GM21619 (cell line): ENCODE measurements at regions not wholly inside any gene's neighbourhood (a gene's known extent, or its start where the extent isn't known, plus 50 kb on each side); places are given as distances from the start of the nearest gene placed in this dataset.
"Not testable (repeated sequence)": the region's sequence is repeated elsewhere in the genome, so short reads cannot be mapped to it uniquely, and the experiment has no call there.

Source experiments
- ATAC-seq: cut with Tn5 transposase; IDR thresholded peaks from one replicate; pipeline ENCODE4 v1.9.1; 2021; ENCODE audit not compliant: unreplicated experiment

DNA sequence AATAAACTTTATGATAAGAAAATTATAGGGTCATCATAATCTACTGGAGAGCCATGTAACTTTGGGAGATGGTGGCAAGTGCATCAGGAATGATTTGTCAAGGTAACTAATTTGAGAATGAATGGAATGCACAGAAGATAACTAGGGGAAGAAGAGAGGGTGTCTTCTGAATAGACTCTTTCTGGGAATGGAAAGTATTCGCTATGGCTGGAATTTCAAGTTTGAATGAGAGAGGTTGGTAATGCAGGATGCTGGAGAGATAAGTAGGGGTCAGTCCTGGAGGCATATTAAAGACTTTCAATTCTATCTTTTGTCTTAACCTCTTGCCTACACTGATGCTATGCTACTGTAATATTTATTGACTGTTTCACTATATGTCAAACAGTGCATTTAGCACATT, 714.2 kb downstream of the CETN3 start:
- no peak for ATAC-seq

GRCh38 chr5:89694026-89694550, 715.5 kb downstream of the CETN3 start:
- no peak for ATAC-seq

DNA sequence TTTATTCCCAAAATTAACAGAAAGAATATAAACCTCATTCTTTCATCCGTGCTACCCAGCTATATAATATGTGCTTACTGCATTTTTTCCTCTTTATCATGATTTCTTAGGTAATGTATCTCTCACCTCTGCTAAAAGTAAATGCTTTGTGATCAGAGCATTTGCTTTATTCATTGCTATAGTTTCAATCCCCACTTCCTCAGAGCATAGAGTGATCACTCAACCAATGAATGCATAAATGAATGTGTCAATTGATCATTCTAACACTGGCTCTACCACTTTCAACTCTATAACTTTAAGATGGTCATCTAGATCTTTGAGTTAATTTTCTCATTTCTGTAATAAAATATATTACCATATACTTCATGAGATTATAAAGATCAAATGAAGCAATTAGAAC, 719.2 kb downstream of the CETN3 start:
- ATAC-seq = no peak

DNA sequence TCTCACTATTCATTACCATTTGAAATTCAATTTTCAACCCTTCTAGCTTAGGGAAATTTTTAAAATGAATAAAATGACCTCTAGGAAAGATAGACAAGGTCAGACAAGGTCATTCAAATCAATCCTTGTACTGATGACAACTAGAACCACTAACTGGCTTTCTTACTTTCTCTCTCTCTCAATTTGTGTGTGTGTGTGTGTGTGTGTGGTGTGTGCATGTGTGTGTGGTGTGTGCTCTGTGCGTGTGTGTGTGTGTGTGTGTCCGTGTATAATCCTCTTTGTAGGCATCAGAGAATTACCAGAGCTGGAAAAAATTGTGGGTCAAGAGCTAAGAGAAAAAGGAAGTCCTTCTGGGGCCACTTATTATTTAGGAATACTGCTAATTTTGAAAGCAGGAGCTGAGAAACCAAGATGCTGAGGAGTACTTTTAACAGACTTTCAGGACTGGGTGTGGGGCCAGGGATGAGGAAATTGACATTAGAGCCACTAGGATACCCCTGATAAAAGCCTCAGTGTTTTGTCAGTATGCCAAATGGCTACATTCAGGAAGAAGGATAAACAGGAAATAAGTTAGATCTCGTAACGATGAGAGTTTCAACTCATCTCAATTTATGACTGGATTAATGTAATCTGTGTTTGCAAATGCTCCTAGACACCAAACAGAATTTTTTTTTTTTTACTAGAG, 723.3 kb downstream of the CETN3 start:
- no peak for ATAC-seq

- no peak for ATAC-seq
Observed at GRCh38 chr5:89676634-89677033, 732.9 kb downstream of the CETN3 start.

GRCh38 chr5:89673019-89673418, 736.5 kb downstream of the CETN3 start:
- no peak for ATAC-seq

GRCh38 chr5:89668821-89669220, 740.7 kb downstream of the CETN3 start:
- ATAC-seq = no peak

DNA sequence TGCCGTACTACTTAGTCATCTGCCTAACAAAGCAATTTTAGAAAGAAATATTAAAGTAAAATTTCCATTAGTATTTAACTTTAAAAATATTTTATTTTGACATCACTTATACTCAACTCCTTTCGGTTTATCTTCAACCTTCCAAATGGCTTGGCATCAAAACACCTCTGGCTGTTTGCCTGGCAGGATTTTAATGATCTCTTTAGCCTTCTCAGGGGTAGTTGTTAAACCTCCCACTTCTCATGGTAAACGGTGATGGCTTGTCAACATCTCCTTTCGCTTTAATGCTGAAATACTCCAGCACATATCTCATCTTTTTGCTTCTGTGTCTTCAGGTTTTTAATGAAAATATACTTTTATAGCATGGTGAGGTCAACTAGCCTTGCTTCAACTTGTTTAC, 747.1 kb downstream of the CETN3 start:
- ATAC-seq = no peak

GRCh38 chr5:89638871-89639270, 755.9 kb upstream of the MEF2C start:
- ATAC-seq = no peak

GRCh38 chr5:89634176-89634575, 751.2 kb upstream of the MEF2C start:
- not testable (repeated sequence) for ATAC-seq

DNA sequence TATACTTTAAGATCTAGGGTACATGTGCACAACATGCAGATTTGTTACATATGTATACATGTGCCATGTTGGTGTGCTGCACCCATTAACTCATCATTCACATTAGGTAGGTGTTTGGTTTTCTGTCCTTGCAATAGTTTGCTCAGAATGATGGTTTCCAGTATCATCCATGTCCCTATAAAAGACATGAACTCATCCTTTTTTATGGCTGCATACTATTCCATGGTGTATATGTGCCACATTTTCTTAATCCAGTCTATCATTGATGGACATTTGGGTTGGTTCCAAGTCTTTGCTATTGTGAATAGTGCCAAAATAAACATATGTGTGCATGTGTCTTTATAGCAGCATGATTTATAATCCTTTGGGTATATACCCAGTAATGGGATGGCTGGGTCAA, 747.1 kb upstream of the MEF2C start:
- ATAC-seq = not testable (repeated sequence)

- ATAC-seq = no peak
Observed at GRCh38 chr5:89628876-89629635, 746.1 kb upstream of the MEF2C start.

DNA sequence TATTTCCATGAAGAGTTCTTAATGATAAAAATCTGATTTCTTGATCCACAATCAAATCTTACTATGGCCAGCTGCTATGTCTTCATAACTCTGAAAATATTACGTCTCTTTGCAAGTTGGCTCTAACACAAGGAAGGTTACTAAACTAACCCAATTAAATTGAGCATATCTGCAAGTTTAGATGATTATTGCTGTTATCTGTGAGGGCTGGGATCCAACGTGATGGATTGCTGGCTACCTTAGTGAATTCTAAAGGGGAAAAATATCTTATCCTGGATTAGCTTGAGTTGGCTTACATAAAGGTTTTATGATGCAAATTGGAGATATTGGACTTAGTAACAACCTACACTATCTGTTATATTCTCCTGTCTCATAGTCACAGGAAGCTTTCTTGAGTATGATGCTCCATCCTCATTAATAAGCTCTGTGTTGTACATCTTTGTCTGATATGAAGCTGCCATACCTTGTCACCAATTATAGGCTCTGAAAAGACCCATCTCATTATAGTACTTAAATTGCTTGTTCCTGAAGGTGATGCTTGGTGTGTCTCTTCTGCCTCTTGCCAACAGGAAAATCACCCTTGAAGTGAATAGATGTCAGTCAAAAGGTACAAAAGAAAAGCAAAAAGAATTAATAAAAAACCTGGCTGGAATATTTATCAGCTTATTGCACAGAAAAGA, 733.0 kb upstream of the MEF2C start:
- ATAC-seq = no peak

- peak; percentile 97 for ATAC-seq
Observed at GRCh38 chr5:89613222-89613956, 730.4 kb upstream of the MEF2C start.

DNA sequence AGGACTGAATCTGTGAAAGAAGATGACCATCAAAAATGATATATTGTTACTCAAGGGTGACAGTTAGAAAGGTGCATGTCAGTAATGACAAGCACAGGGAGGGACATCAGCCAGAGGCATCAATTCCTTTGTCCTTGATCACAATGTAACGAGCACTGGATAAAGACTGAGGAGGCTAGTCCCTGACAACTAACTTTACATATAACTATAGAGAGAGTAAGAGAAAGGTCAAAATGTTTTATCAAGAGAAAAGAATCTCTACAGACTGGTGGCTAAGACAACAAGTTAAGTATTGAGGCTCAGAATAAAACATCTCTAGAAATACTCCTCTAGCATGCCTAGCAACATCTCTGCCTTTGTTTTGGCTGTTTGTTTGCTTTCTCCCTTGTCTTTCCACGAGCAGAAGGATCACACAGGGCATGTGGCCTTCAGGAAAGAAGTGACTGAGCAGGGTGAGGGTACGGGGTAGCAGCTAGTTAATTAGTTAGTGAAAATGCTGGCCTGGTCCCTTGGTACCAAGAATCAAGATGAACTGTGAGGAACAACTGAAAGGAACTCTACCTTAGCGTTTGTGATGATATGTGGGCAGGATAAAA, 724.1 kb upstream of the MEF2C start:
- no peak for ATAC-seq

- ATAC-seq = no peak
Observed at GRCh38 chr5:89604342-89604741, 721.4 kb upstream of the MEF2C start.

DNA sequence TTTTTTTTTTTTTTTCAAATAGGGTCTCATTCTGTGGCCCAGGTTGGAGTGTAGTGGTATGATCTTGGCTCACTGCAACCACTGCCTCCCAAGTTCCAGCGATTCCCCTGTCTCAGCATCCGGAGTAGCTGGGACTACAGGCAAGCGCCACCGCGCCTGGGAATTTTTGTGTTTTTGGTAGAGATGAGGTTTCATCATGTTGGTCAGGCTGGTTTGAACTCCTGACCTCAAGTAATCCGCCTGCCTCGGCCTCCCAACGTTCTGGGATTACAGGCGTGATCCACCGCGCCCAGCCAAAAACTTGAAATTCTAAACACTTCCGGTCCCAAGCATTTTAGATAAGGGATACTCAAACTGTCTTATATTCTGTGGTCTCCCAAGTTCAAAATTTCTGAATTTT, 718.9 kb upstream of the MEF2C start:
- ATAC-seq = no peak

- no peak for ATAC-seq
Observed at GRCh38 chr5:89597878-89598277, 714.9 kb upstream of the MEF2C start.

- ATAC-seq = no peak
Observed at GRCh38 chr5:89596821-89597220, 713.8 kb upstream of the MEF2C start.

DNA sequence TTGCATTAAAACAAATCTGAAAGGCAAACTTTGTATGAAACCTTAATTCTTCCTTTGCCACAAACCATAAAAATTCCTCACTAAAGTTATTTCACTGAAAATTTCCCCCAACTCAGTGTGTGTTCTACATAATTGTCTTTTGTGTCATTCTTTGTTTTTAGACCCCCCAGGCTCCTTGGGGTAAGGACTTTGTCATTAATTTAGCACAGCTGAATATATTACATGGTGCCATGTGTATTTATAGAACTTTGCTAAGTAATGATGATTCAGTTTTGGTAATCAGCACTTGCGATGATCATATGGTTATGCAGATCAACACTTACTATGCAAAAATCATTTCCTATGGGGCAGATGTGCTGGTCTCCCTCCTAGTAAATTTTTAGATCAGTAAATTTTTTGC, 712.1 kb upstream of the MEF2C start:
- no peak for ATAC-seq
